Neuronal stem cell (in vitro differentiated cells): ENCODE measurements at regions not wholly inside any gene's neighbourhood (a gene's known extent, or its start where the extent isn't known, plus 50 kb on each side); places are given as distances from the start of the nearest gene placed in this dataset.
A peak's percentile ranks its signal among the peaks of the same experiment; 100 is the strongest.

Source experiments
- DNase-seq: peaks from one replicate; pipeline ENCODE4 v3.0.0-alpha.2; 2013; ENCODE audit warnings: low spot score
- H2AFZ ChIP-seq: one replicate; pipeline ENCODE4 v1.6.1; 2013; ENCODE audit warnings: mild to moderate bottlenecking, low read length, inconsistent platforms
- H2AK5ac ChIP-seq: 2 replicates; pipeline ENCODE4 v1.6.1; 2013; ENCODE audit warnings: low read depth, mild to moderate bottlenecking, inconsistent platforms, low read length, moderate library complexity, mixed read lengths
- H2BK120ac ChIP-seq: 2 replicates; pipeline ENCODE4 v1.6.1; 2013; ENCODE audit warnings: low read depth, mild to moderate bottlenecking, inconsistent platforms, low read length, moderate library complexity, mixed read lengths
- H2BK12ac ChIP-seq: one replicate; pipeline ENCODE4 v1.6.1; 2013; ENCODE audit warnings: low read length, inconsistent platforms
- H2BK15ac ChIP-seq: 2 replicates; pipeline ENCODE4 v1.6.1; 2013; ENCODE audit warnings: mild to moderate bottlenecking, low read length, inconsistent platforms, mixed read lengths
- H2BK5ac ChIP-seq: one replicate; pipeline ENCODE4 v1.6.1; 2013; ENCODE audit warnings: inconsistent platforms, mild to moderate bottlenecking, low read length, moderate library complexity
- H3K14ac ChIP-seq: one replicate; pipeline ENCODE4 v1.6.1; 2013; ENCODE audit warnings: low read length, inconsistent platforms
- H3K18ac ChIP-seq: 2 replicates; pipeline ENCODE4 v1.6.1; 2013; ENCODE audit warnings: low read length, inconsistent platforms
- H3K23ac ChIP-seq: 2 replicates; pipeline ENCODE4 v1.6.1; 2013; ENCODE audit warnings: low read depth, mild to moderate bottlenecking, mixed read lengths, low read length, inconsistent platforms; ENCODE audit not compliant: poor library complexity
- H3K27ac ChIP-seq: replicated peaks from 3 replicates; pipeline ENCODE4 v1.5.1; 2013; ENCODE audit warnings: low read length, inconsistent platforms
- H3K27me3 ChIP-seq, 3 experiments: 2 replicates each; pipeline ENCODE4 v1.6.1; 2013; ENCODE audit warnings: low read length in 3 of 3, mild to moderate bottlenecking in 2 of 3, inconsistent platforms in 1 of 3, low read depth in 1 of 3, mixed read lengths in 1 of 3, moderate library complexity in 1 of 3; ENCODE audit not compliant: control insufficient read depth in 3 of 3, insufficient read depth in 3 of 3
- H3K36me3 ChIP-seq, 2 donors: replicated peaks in 1 of 2; 2 replicates each; pipeline ENCODE4 v1.6.1; 2013; ENCODE audit warnings: low read length in 2 of 2; ENCODE audit not compliant: control insufficient read depth in 2 of 2, insufficient read depth in 2 of 2
- H3K4ac ChIP-seq: 2 replicates; pipeline ENCODE4 v1.6.1; 2013; ENCODE audit warnings: inconsistent platforms, mild to moderate bottlenecking, low read length, moderate library complexity
- H3K4me1 ChIP-seq, 2 donors: 1 replicate in 1 of 2; 2 replicates in 1 of 2; pipeline ENCODE4 v1.6.1; 2013; ENCODE audit warnings: low read length in 2 of 2, low read depth in 1 of 2; ENCODE audit not compliant: control insufficient read depth in 2 of 2, insufficient read depth in 1 of 2
- H3K4me2 ChIP-seq: one replicate; pipeline ENCODE4 v1.6.1; 2013; ENCODE audit warnings: mild to moderate bottlenecking, low read length, inconsistent platforms; ENCODE audit not compliant: insufficient read depth, poor library complexity, severe bottlenecking
- H3K4me3 ChIP-seq, 2 donors: 2 replicates each; pipeline ENCODE4 v1.5.1; 2013; ENCODE audit warnings: low read length in 2 of 2, mild to moderate bottlenecking in 2 of 2, inconsistent platforms in 1 of 2, moderate library complexity in 1 of 2
- H3K79me1 ChIP-seq: one replicate; pipeline ENCODE4 v1.6.1; 2013; ENCODE audit warnings: low read depth, mild to moderate bottlenecking, inconsistent platforms, low read length, moderate library complexity
- H3K9ac ChIP-seq: one replicate; pipeline ENCODE4 v1.6.1; 2013; ENCODE audit warnings: mild to moderate bottlenecking, low read depth, low read length, inconsistent platforms; ENCODE audit not compliant: poor library complexity
- H3K9me3 ChIP-seq, 2 donors: replicated peaks in 1 of 2; 2 replicates each; pipeline versions ENCODE3 to v1.6.1; 2013; ENCODE audit warnings: low read length in 2 of 2, mild to moderate bottlenecking in 2 of 2, inconsistent platforms in 1 of 2, low read depth in 1 of 2, mixed read lengths in 1 of 2, moderate library complexity in 1 of 2; ENCODE audit not compliant: control insufficient read depth in 2 of 2, insufficient read depth in 1 of 2
- H4K8ac ChIP-seq: one replicate; pipeline ENCODE4 v1.6.1; 2013; ENCODE audit warnings: low read depth, mild to moderate bottlenecking, inconsistent platforms, low read length, moderate library complexity
- H4K91ac ChIP-seq: one replicate; pipeline ENCODE4 v1.6.1; 2013; ENCODE audit warnings: low read length, low read depth, mild to moderate bottlenecking, inconsistent platforms; ENCODE audit not compliant: poor library complexity
- WGBS, 2 donors: extraction: QIAGEN DNeasy Blood & Tissue Kit; methylation state at CpG; one replicate each; pipeline ENCODE4 v1.1.7; 2013; ENCODE audit warnings: missing lambda C conversion rate in 2 of 2, mixed read lengths in 1 of 2; ENCODE audit not compliant: insufficient read length in 2 of 2, insufficient replicate concordance in 1 of 2; ENCODE audit errors: extremely low coverage in 2 of 2; 5-methylcytosine and 5-hydroxymethylcytosine counted together

DNA sequence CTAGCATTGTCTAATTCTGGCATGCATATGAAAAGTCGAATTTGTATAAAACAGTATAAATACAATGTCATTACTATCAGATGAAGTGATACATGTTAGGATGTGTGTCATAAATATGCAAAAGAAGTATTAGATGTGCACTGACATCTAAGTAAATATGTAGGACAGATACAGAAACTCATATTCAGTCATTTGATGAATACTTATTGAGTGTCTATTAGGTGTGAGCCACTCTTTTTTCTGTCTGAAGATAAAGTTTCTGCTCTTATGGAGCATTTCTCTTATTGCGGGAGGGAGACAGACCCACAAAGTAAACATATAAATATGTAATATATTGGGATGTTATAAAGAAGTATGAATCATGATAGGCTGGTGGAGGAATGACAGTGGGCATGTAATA lies 426.6 kb upstream of the B3GALT2 start:
- H4K91ac ChIP-seq, result no peak overlapping the region
- no peak overlapping the region for H3K23ac ChIP-seq
- no peak overlapping the region for H3K9ac ChIP-seq
- no peak overlapping the region for H2BK5ac ChIP-seq
- no peaks in the 10 kb centered on the region for H3K27me3 ChIP-seq
- no peak overlapping the region for H2AK5ac ChIP-seq
- H2AFZ ChIP-seq, result no peak overlapping the region
- no peak overlapping the region for H3K27ac ChIP-seq
- H2BK120ac ChIP-seq, result no peak overlapping the region
- peaks cover 0 to 9% of the 10 kb centered on the region in 2 donors for H3K4me1 ChIP-seq
- no peak overlapping the region for H3K4ac ChIP-seq
- H3K4me2 ChIP-seq, result no peak overlapping the region
- no peak for DNase-seq
- no CpG with 5 or more reads among the region's 2 CpGs for WGBS, 2 donors
- no peaks in the 10 kb centered on the region for H3K9me3 ChIP-seq
- H3K14ac ChIP-seq, result no peak overlapping the region
- no peak overlapping the region for H4K8ac ChIP-seq
- H3K36me3 ChIP-seq, result no peaks in the 10 kb centered on the region
- no peak overlapping the region for H2BK15ac ChIP-seq
- no peak overlapping the region for H2BK12ac ChIP-seq
- no peak overlapping the region for H3K18ac ChIP-seq
- no peak overlapping the region for H3K4me3 ChIP-seq
- no peaks in the 10 kb centered on the region for H3K79me1 ChIP-seq

DNA sequence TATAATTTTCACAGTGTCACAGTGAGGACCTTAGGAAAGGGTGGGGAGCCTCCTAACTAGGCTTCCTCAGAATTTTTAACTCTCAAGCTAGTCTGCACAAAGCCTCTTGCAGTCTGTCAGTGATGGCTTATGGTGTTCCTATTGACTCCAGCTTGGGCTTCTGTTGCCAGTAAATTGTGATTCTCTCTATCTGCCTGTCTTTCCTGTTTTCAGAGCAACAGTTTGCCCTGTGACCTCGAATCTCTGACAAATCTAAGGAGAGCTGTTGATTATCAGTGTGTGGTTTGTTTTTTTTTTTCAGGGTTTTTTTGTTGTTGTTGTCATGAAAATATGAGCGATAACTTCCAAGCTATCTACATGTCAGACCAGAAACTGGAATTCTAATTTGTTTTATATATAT lies 423.2 kb upstream of the B3GALT2 start:
- H2BK120ac ChIP-seq, result no peak overlapping the region
- no peaks in the 10 kb centered on the region for H3K27me3 ChIP-seq
- peaks cover 0 to 9% of the 10 kb centered on the region in 2 donors for H3K4me1 ChIP-seq
- H3K27ac ChIP-seq, result no peak overlapping the region
- H3K36me3 ChIP-seq, result no peaks in the 10 kb centered on the region
- no peak overlapping the region for H2BK12ac ChIP-seq
- no peak overlapping the region for H3K4me2 ChIP-seq
- no peak overlapping the region for H3K18ac ChIP-seq
- H3K9me3 ChIP-seq, result no peaks in the 10 kb centered on the region
- WGBS, 2 donors, result no CpG with 5 or more reads among the region's 2 CpGs
- H3K79me1 ChIP-seq, result no peaks in the 10 kb centered on the region
- H4K8ac ChIP-seq, result no peak overlapping the region
- no peak overlapping the region for H3K9ac ChIP-seq
- no peak overlapping the region for H3K4ac ChIP-seq
- no peak overlapping the region for H3K14ac ChIP-seq
- H2BK5ac ChIP-seq, result no peak overlapping the region
- H3K4me3 ChIP-seq, result no peak overlapping the region
- no peak overlapping the region for H4K91ac ChIP-seq
- no peak overlapping the region for H2BK15ac ChIP-seq
- H3K23ac ChIP-seq, result no peak overlapping the region
- peak overlapping the region; percentile 82 for H2AFZ ChIP-seq
- DNase-seq, result no peak
- H2AK5ac ChIP-seq, result no peak overlapping the region

DNA sequence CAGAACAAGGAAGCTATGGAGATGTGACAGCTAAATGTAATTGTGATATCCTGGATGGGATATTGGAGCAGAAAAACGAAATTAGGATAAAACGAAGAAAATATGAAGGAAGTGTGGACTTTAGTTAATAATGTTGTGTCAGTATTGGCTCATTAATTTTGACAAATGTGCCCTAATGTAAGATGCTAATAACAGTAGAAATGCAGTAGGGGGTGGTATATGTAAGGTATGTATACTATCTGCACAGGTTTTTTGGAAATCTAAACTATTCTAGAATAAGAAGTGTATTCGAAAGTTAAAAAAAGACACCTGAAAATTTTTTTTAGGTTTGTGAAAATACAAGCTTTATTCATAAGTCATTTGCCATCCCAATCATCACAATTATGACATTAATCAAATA lies 421.4 kb upstream of the B3GALT2 start:
- Histone ChIP-seq H3K4me1 (peaks cover 0 to 14% of the 10 kb centered on the region in 2 donors), H2AFZ (no peak overlapping the region), H3K4me3 (no peak overlapping the region), H3K27me3 (no peaks in the 10 kb centered on the region), H4K8ac (no peak overlapping the region), H2BK5ac (no peak overlapping the region), H3K36me3 (no peaks in the 10 kb centered on the region), H3K4me2 (no peak overlapping the region), H3K4ac (no peak overlapping the region), H3K23ac (no peak overlapping the region), H3K9me3 (no peaks in the 10 kb centered on the region), H2BK120ac (no peak overlapping the region), H2AK5ac (no peak overlapping the region), H3K9ac (no peak overlapping the region), H2BK12ac (no peak overlapping the region), H3K79me1 (no peaks in the 10 kb centered on the region), H2BK15ac (no peak overlapping the region), H3K27ac (no peak overlapping the region), H4K91ac (no peak overlapping the region), H3K14ac (no peak overlapping the region), H3K18ac (no peak overlapping the region)
- WGBS, 2 donors, result 100% methylated on average over 1 to 2 of the region's 3 CpGs
- DNase-seq, result no peak

DNA sequence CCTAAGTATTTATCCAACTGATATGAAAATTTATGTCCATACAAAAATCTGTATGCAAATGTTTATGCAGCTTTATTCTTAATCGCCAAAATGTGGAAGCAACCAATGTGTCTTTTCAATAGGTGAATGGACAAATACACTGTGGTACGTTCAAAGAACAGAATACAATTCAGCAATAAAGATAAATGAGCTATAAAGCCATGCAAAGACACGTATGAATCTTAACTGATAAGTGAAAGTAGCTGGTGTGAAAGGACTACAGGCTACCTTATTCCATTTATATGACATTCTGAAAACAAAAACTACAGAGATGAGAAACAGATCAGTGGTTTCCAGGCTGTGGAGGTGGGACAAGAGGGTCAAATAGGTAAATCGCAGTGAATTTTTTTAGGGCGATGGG lies 419.6 kb upstream of the B3GALT2 start:
- Histone ChIP-seq H4K91ac (no peak overlapping the region), H3K36me3 (no peaks in the 10 kb centered on the region), H3K9ac (no peak overlapping the region), H3K27ac (no peak overlapping the region), H3K4me2 (no peak overlapping the region), H2AFZ (no peak overlapping the region), H2BK15ac (no peak overlapping the region), H3K4me3 (no peak overlapping the region), H3K4ac (no peak overlapping the region), H3K9me3 (no peaks in the 10 kb centered on the region), H4K8ac (no peak overlapping the region), H3K4me1 (peaks cover 0 to 16% of the 10 kb centered on the region in 2 donors), H3K79me1 (no peaks in the 10 kb centered on the region), H3K14ac (no peak overlapping the region), H2BK5ac (no peak overlapping the region), H3K23ac (no peak overlapping the region), H3K18ac (no peak overlapping the region), H2AK5ac (no peak overlapping the region), H2BK120ac (no peak overlapping the region), H3K27me3 (no peaks in the 10 kb centered on the region), H2BK12ac (no peak overlapping the region)
- no peak for DNase-seq
- WGBS, 2 donors, result no CpG with 5 or more reads among the region's 5 CpGs
